Right cardiac atrium (tissue), 5 donors: ENCODE measurements at regions not wholly inside any gene's neighbourhood (a gene's known extent, or its start where the extent isn't known, plus 50 kb on each side); places are given as distances from the start of the nearest gene placed in this dataset.

Experiments used
- ATAC-seq, 2 donors: fragments of 200-7000 bp; cut with Tn5 transposase; one replicate each; pipeline versions ENCODE4 v1.8.0 to v1.9.1; 2020; ENCODE audit warnings: moderate library complexity in 2 of 2, mild to moderate bottlenecking in 1 of 2
- DNase-seq, 3 donors: peaks; one replicate each; pipeline ENCODE4 v3.0.0-alpha.2; 2020
- H3K27ac ChIP-seq: one replicate; pipeline ENCODE4 v1.5.1; 2013; ENCODE audit warnings: mild to moderate bottlenecking, low read length, control low read depth, moderate library complexity
- H3K27me3 ChIP-seq: one replicate; pipeline ENCODE4 v1.6.1; 2013; ENCODE audit not compliant: control insufficient read depth, insufficient read depth
- H3K4me1 ChIP-seq: one replicate; pipeline ENCODE4 v1.6.1; 2013; ENCODE audit warnings: low read length; ENCODE audit not compliant: control insufficient read depth, insufficient read depth
- H3K4me3 ChIP-seq: one replicate; pipeline ENCODE4 v1.5.1; 2013; ENCODE audit warnings: low read length, control low read depth
- H3K9me3 ChIP-seq: one replicate; pipeline ENCODE4 v1.6.1; 2013; ENCODE audit warnings: low read length; ENCODE audit not compliant: control insufficient read depth
- WGBS: extraction: QIAGEN DNeasy Blood & Tissue Kit; methylation state at CpG from one replicate; pipeline ENCODE4 v1.1.7; 2013; 5-methylcytosine and 5-hydroxymethylcytosine counted together
- intact Hi-C, 4 donors: fragments of 100-400 bp; cut with DNase I; formaldehyde crosslinking; loops; one replicate each; pipeline versions ENCODE4 v1.11.0 to v1.14.0; 2022 to 2023
- donor health status: healthy with polysubstance abuse.
- donor health status: DM: no; HTN: yes; CAD: no.
- donor health status: DM: no; HTN: no; CAD: no.
- donor health status: DM: no; HTN: yes; CAD: no; lungs with severe emphysema.
- donor health status: DM: yes; HTN: yes; CAD: no.

DNA sequence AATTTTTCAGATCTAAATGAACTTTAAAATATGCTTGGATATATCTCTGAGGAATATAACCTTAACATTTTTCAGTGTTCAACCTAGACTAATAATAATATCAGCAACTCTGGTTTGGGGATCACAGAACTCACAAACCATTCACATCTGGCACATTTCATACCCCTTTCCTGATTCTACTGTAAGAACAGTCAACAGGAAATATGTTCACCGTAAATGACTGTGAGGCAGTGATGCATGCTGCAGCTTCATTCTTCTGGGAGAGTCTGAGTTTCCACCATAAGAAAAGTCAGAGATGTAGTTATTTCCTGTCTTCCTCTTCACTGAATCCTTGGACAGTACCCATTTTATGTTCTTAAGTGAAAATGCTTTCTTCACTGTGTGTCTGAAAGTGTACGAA is 134.2 kb upstream of the IFNGR1 start:
- ATAC-seq (no peak), DNase-seq (no peak)
- Histone ChIP-seq H3K4me1 (no peaks in the 10 kb centered on the region), H3K27ac (no peak overlapping the region), H3K9me3 (no peaks in the 10 kb centered on the region), H3K27me3 (no peaks in the 10 kb centered on the region), H3K4me3 (no peak overlapping the region)
- 53% methylated on average over 2 of the region's 2 CpGs for WGBS
- intact Hi-C loops, result no loop called here

DNA sequence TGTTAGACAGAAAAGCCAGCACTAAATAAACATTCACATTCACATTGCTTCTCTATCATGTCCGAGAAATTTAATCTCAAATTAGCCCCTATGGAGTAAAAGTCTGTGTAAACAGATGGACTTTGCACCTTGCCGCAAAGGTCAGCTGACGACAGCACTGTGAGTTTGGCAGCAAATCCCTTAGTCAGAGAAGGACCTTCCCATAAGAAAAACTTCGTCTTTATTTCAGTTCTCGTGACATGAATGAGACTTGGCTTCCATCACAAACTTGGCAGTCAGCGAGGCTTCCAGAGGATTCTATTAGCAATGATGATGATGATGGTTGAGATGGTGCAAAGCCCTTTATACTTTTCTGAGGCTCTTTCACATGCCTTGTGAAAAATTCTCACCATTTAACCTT is 133.7 kb upstream of the IFNGR1 start:
- no peaks in the 10 kb centered on the region for H3K4me1 ChIP-seq
- H3K4me3 ChIP-seq, result no peak overlapping the region
- 49% methylated on average over 6 of the region's 6 CpGs for WGBS
- H3K27me3 ChIP-seq, result no peaks in the 10 kb centered on the region
- no peak for DNase-seq
- H3K27ac ChIP-seq, result no peak overlapping the region
- intact Hi-C loops, result no loop called here
- ATAC-seq, result no peak
- no peaks in the 10 kb centered on the region for H3K9me3 ChIP-seq

DNA sequence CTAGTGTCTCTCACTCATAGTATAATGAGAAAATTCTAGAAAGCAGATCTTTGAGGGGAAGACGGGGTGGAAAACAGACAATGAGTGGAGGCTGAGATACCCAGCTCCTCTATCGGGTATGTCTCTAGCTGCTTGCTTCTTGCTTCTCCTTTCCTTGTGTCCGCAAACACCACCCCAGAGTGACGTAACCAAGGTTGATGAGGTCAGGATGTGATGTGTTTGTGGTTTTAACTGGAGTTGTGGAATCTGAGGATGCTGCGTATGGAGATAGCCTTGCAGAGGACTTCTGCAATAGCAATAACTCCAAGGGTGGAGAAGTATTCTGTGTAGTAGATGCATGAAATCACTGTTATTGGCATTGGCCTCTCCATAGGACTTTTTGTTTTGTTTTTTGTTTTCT is 132.7 kb upstream of the IFNGR1 start:
- no peak for DNase-seq
- no peak overlapping the region for H3K27ac ChIP-seq
- 77% methylated on average over 5 of the region's 5 CpGs for WGBS
- no peaks in the 10 kb centered on the region for H3K27me3 ChIP-seq
- no peaks in the 10 kb centered on the region for H3K4me1 ChIP-seq
- no peak for ATAC-seq
- H3K9me3 ChIP-seq, result no peaks in the 10 kb centered on the region
- intact Hi-C loops, result no loop called here
- no peak overlapping the region for H3K4me3 ChIP-seq

DNA sequence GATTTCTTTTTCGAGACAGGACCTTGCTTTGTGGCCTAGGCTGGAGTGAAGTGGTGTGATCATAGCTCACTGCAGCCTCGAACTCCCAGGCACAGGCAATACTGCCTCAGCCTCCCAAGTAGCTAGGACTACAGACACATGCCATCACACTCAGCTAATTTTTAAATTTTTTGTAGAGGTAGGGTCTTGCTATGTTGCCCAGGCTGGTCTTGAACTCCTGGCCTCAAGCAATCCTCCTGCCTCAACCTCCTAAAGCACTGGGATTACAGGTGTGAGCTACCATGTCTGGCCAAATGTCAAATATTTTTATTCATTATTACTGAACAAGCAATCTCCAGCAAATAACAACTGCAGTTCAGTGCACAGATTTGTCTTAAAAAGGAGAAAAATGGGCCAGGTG is 131.7 kb upstream of the IFNGR1 start:
- WGBS, result 90% methylated on average over 2 of the region's 2 CpGs

DNA sequence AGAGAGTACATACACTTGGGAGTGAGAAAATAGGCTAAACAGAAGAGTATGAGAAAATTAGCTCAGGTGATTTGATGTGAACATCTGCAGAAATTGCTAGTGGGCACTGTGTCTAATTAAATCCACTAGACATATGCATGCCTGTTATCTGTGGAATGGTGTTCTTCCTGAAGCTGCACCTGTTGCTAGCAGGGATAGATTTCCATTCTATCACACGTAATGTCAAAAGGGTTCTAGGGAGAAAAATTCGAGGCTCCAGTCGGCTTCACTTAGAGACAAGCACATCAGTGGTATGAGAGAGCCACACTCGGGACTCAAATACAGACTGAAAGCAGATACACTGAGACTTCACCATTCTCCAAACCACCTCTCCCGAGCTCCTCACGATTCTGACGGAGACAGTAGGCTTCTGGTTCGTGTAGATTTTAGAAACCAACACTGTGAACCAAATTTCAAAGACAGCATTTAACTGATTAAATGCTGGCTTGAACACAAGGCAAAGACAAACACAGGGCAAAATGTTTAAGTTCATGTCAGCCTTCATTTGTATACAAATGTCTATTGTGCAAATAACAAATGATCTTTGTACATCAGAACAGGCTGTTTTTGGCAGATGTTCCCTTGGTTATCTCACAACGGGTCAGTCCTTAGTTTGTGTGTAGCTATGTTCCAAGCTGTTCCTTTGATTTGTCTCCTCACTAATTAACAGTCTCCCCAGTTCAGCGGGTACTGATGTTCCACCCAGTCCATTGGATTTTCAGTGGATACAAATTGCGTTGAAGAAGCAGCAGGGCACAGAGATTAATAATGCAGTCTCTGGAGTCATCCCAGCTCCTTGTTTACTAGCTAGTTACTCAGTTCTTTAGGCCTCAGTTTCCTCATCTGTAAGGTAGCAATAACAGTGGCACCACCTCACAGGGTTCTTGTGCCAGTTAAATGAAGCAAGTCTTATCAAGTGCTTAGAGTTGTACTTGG is 131.0 kb upstream of the IFNGR1 start:
- intact Hi-C loops, result no loop called here
- 54% methylated on average over 11 of the region's 11 CpGs for WGBS
- no peaks in the 10 kb centered on the region for H3K4me1 ChIP-seq
- DNase-seq (no peak), ATAC-seq (no peak)
- H3K4me3 ChIP-seq, result no peak overlapping the region
- no peaks in the 10 kb centered on the region for H3K27me3 ChIP-seq
- H3K27ac ChIP-seq, result no peak overlapping the region
- H3K9me3 ChIP-seq, result no peaks in the 10 kb centered on the region

More for the DNA sequence above, 131.7 kb upstream of the IFNGR1 start:
- intact Hi-C loops, result no loop called here
- ATAC-seq, result no peak
- H3K27ac ChIP-seq, result no peak overlapping the region
- H3K27me3 ChIP-seq, result no peaks in the 10 kb centered on the region
- no peaks in the 10 kb centered on the region for H3K4me1 ChIP-seq
- no peaks in the 10 kb centered on the region for H3K9me3 ChIP-seq
- DNase-seq, result no peak
- no peak overlapping the region for H3K4me3 ChIP-seq

DNA sequence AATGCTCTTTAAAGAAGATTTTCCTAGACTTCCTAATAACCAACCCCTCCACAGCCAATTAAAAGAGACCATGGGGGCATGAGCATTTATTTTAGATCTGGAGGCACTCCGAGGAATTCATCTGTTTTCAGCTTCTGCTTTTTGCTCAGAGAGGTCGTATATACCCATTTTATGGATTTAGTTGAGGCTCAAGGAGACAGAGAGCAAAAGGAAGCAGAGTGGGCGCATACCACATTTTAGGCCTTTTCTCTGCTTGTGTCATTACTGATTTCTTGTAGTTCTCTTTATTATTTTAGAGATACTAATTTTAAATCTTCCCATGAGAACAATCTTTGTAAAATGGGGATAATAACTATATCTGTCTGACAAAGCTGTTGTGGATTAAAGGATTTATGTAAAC is 129.6 kb upstream of the IFNGR1 start:
- ATAC-seq, result no peak
- Histone ChIP-seq H3K27me3 (no peaks in the 10 kb centered on the region), H3K27ac (no peak overlapping the region), H3K4me1 (no peaks in the 10 kb centered on the region), H3K9me3 (no peaks in the 10 kb centered on the region), H3K4me3 (no peak overlapping the region)
- WGBS, result 93% methylated on average over 3 of the region's 3 CpGs
- intact Hi-C loops, result no loop called here
- no peak for DNase-seq

DNA sequence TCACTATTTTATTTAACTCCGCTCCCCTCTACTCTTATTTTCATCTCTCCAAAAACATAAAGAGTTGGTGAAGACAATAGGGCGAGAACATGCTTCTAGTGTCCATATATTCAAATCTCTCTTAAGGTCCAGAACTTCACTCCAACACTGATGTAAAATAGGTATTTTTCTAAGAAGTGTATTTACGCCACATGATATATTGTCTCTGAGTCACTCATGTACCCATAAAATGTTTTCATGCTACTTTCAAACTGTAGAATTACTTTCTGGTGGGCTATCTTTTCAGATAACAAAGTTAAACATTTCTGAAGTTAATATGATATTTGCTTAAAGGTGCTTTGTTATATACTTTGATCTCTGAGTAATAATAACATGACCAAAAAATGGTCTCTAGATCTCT is 124.1 kb upstream of the IFNGR1 start:
- H3K9me3 ChIP-seq, result no peaks in the 10 kb centered on the region
- no peak for ATAC-seq
- H3K27ac ChIP-seq, result no peak overlapping the region
- H3K4me1 ChIP-seq, result peaks cover 5% of the 10 kb centered on the region
- 94% methylated on average over 3 of the region's 3 CpGs for WGBS
- DNase-seq, result no peak
- no peaks in the 10 kb centered on the region for H3K27me3 ChIP-seq
- intact Hi-C loops, result no loop called here
- no peak overlapping the region for H3K4me3 ChIP-seq

DNA sequence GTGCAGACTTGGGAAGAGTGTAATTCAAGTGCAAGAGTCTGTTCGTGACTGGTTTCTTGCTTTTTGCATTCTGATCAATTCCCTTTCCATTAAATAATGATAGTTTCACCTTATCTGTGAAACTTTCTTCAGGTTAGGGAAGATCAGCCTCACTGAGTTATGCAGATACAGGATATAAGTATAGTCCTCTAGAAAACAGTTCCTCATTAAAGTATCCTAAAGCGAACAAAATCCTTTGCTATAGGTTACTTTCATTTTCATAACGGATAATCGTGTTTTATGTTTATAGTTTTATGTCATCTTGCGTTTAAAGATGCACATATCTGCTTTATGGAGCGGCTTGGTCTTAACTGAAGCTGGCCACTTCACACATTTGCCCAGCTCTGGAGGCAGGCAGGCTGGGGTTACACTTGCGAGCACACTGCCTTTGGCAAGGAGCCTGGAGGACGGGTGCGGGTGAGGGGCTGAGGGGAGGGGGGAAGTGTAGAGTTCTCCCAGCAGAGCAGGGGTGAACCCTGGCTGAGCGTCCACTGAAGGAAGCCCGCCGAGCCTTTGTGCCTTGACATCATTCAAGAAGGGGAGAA is 123.5 kb upstream of the IFNGR1 start:
- Histone ChIP-seq H3K27ac (no peak overlapping the region), H3K4me3 (peak overlapping the region; percentile 43), H3K27me3 (no peaks in the 10 kb centered on the region), H3K4me1 (peaks cover 5% of the 10 kb centered on the region), H3K9me3 (no peaks in the 10 kb centered on the region)
- intact Hi-C loops, result no loop called here
- DNase-seq (peak in 1 of 3 donors; percentile 65), ATAC-seq (peak in 1 of 2 donors; percentile 33)
- 23% methylated on average over 12 of the region's 12 CpGs for WGBS

DNA sequence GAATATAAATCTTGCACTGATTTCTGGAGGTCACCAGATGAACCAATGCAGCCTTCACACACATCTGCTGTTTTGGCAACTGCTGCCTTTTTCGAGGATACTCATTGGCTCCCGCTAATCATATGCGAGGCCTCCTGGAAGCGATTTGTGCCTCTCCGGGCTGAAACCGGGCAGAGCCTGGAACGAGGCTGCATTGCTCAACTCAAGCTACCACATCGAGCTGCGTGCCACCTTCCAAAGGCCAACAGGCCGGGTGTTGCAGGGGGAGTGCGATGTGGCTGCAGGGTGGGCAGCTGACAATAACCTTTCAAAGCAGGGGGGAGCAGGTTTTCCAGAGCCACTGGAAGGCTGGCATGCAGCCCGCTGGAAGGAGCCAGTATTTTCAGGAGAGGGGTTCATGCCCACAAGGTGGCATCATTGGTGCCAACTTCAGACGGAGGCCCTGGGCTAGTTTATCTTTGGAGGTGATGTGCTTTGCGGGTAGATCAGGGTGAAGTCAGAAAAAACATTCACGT is 122.6 kb upstream of the IFNGR1 start:
- 53% methylated on average over 15 of the region's 15 CpGs for WGBS
- ATAC-seq (peak; percentile 50 to 78), DNase-seq (peak; percentile 32 to 73 (median 68))
- no peaks in the 10 kb centered on the region for H3K9me3 ChIP-seq
- H3K4me3 ChIP-seq, result no peak overlapping the region
- H3K27me3 ChIP-seq, result no peaks in the 10 kb centered on the region
- intact Hi-C loops, result no loop called here
- peaks cover 5% of the 10 kb centered on the region for H3K4me1 ChIP-seq
- H3K27ac ChIP-seq, result no peak overlapping the region

DNA sequence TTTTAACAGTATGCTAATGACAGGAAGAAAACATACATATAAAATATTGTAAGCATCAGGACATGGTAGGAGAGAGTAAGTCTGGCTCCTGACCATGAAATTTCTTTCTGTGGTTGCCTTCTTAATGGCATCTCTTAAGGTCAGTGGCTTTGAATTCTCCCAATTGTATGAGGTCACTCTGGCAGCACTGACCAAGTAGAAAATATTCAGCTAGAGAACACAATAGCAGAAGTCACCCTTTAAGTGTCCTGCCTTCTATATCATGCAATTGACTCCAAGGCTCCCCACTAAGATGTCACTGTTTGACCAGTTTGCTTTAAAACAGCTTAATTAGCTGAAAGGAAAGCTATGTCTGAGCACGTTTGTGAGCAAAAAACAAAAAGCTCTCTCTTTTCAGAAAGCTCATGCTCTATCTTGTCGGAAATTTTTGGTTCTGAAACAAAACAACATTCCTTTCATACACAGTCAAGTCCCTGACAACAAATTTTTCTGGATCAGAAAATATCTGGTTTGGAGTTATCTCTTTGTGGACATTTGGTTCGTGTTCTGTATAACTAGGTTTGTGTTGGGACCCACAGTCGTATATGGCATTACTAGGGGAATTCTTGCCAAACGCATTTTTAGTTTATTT is 120.9 kb upstream of the IFNGR1 start:
- intact Hi-C loops, result no loop called here
- Histone ChIP-seq H3K27ac (no peak overlapping the region), H3K4me3 (no peak overlapping the region), H3K4me1 (peaks cover 5% of the 10 kb centered on the region), H3K27me3 (no peaks in the 10 kb centered on the region), H3K9me3 (no peaks in the 10 kb centered on the region)
- no peak for DNase-seq
- ATAC-seq, result peak; percentile 28 to 58
- 40% methylated on average over 5 of the region's 5 CpGs for WGBS

DNA sequence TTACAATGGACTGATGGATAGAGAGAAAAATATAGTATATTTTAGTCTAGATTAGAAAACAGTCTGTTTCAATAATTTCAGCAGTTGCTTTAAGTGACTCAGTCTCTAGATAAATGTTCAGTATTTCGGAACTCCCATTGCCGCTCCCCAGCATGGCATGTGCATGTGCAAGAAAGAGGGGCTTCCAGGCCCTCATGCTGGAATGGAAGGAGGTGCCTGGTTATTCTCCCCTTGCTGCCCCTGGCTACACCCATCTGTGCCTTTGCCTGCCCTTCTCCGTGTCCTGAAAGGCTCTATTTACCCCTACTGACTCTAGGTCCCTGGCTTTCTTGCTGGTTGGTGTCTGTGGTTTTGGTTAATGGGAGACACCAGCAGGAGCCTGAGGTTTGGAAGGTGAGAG is 115.7 kb upstream of the IFNGR1 start:
- Histone ChIP-seq H3K4me3 (no peak overlapping the region), H3K9me3 (no peaks in the 10 kb centered on the region), H3K27me3 (no peaks in the 10 kb centered on the region), H3K27ac (no peak overlapping the region), H3K4me1 (no peaks in the 10 kb centered on the region)
- no peak for DNase-seq
- ATAC-seq, result no peak
- intact Hi-C loops, result no loop called here
- 94% methylated on average over 3 of the region's 3 CpGs for WGBS
